GM19395 (cell line): ENCODE measurements at regions not wholly inside any gene's neighbourhood (a gene's known extent, or its start where the extent isn't known, plus 50 kb on each side); places are given as distances from the start of the nearest gene placed in this dataset.

ENCODE experiments used
- ATAC-seq: cut with Tn5 transposase; IDR thresholded peaks from one replicate; pipeline ENCODE4 v1.9.1; 2021; ENCODE audit warnings: mild to moderate bottlenecking, moderate library complexity; ENCODE audit not compliant: unreplicated experiment

DNA sequence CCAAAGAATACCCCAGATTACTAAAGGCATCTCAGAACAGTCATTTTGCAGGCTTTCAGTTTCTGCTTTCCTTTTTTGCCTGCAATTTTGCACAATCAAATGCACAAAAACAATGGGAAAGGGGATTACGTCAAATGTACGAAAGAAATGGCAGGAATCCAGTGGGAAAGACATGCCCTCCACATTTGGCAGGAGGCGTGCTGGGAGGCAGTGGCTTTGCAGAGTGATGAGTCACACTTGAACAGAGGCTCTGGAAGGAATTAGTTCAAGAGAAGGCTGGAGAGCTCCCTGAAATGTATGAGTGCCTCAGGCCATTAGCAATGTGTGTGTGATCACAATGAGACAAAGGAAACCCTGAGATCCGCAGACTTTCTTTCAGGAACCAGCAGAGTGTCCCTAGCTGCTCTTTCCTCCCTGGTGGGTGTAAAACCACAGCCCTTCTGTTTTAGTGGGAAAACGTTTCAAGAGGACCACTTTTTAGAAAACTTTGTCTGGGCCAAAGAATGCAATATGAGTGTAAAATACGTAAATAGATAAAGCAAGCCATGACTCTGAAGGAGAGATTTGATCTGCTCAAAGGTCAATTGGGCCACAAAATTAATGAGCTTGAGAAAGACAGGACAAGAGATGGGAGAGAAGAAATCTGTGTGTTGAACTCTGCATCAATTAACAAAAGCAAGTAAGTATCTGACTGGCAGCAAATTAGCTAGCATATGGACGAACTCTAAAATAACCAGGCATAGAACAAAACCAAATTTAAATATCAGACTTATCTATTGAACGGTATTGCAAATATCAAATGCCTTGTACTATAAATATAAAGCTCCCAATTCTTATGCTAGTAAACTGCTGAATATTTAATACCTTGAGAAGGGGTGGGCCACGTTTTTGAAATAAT is 155.4 kb upstream of the PDE3A start:
- no peak for ATAC-seq

DNA sequence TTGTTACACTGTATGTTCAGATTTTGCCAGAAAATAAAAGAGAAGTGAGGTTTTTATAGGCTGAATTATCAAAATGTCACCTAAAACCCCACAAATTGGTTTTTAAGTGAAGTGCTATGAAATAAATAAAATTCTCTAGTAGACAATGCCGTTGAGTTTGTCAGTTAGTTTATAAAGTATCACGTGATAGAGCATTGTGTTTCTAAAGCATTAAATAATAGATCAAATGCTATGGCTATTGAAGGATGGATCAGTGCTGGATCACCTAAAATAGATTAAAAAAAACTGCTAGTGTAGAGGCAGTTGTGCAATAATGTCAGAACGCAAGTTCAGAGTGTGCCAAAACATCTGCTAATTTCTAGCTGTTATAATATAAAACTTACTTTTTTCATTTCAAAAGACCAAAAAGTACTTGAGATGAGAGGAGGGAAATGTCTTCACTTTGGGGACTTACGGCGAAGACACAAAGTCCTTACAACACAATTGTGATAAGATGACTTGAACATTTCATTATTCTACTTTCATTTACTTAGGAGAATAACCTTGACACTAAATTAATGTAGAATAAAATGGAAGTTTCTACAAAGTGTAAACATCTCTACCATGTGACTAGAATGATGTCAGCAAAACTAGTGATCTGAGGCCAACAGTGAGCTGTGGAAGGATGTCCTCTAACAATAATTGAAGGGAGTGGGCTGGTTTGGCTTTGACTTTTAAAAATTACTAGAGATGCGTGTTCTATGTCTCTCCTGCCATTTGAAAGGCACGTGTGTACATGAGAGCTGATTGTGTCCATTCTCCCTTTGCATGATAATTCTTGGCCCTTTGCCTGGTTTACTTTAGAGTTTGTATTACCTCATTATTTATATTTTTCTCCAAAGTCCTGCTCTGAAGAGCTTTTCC is 154.4 kb upstream of the PDE3A start:
- no peak for ATAC-seq

DNA sequence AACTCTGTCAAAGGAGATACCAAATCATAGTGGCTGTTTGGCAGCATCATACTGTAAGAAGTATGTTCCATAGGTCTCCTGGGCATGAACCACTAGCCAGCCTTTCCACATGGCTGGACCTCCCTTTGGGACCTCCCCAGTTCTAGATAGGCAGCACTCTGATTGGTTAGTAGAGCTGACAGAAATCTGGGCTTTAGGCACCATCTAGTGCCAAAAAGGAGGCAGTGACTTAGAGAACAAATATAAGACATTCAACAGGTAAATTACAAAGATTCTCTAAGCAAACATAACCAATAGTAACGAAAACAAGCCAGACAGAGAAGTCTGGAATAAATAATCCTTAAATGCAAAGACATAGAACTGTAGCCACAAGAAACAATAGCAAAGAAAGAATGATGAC is 148.0 kb upstream of the PDE3A start:
- ATAC-seq: no peak

DNA sequence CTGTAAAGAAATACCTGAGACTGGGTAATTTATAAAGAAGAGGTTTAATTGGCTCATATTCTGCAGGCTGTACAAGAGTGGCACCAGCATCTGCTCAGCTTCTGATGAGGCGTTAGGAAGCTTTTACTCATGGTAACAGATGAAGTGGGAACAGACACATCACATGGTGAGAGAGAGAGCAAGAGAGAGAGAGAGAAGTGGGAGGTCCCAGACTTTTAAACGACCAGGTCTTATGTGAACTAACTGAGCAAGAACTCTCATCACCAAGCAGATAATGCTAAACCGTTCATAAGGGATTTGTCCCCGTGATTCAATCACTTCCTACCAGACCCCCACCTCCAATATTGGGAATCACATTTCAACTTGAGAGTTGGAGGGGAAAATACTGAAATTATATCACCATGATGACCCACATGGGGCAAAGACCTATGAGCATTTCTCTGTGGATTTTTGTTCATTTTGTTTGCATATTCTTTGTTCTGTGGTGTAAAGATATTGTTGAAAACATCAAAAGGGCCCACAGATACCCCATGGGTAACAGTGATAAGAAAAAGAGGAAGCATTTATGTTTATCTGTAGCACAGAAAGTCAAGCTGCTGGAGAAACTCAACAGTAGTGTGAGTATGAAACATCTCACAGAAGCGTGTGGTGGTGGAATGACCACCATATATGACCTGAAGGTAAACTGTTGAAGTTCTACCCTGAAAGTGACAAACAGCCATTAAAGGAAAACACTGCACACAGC is 135.2 kb upstream of the PDE3A start:
- ATAC-seq: no peak

DNA sequence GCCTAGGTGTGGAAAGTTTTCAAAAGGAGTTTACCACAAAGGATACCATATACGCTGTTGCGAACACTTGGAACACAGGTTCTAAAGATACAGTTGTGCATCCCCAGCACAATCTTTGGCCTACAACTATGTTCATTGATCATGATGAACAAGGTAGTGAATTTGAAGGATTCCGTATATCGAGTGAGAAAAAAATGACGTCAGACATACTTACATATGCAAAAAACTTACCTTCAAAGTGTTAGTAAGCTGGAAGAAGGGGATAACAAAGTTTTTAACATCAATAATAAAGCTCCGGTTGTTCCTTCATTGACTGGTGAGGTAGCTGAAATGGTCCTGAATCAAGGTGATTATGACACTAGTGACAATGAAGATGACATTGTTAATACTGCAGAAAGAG is 133.9 kb upstream of the PDE3A start:
- no peak for ATAC-seq

DNA sequence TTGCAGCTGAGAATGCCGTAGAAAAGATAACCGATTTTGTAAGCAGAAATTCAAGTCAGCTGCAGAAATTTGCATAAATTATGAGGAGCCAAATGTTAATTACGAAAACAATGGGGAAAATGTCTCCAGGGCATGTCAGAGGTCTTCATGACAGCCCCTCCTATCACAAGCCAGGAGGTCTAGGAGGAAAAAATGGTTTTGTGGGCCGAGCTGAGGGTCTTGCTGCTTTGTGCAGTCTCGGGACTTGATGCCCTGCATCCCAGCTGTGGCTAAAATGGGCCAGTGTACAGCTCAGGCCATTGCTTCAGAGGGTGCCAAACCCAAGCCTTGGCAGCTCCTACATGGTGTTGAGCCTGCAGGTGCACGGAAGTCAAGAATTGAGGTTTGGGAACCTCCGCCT is 131.2 kb upstream of the PDE3A start:
- ATAC-seq: no peak

DNA sequence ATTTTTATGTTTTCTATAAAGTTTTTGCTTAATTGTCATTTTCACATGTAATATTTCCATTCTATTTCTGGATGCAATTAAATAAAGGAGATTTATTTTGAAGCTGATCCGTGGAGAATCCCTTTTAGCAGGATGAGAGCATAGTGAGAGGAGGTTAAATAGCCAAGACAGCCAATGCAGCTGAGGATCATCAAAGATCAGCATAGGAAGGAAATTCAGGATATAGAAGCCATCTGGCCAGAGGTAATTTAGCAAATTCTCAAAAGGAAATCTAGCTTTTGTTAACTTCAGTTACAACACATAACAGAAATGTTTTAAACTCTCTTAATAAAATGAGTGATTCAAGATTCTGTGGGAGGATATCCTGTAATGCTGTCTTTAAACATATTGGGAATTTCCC is 122.8 kb upstream of the PDE3A start:
- no peak for ATAC-seq

DNA sequence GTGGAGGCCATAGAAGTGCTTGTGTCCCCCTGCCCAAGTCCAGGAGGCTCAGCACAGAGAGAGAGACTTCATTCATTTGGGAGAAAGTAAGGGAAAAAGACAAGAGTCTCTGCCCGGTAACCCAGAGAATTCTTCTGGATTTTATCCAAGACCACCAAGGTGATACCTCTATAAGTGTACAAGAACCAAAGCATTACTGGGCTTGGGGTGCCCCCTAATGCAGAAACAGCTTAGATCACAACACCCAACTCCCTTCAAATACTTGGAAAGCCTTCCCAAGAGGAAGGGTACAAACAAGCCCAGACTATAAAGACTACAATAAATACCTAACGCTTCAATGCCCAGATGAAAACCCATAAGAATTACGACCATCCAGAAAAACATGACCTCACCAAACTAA is 119.7 kb upstream of the PDE3A start:
- ATAC-seq: no peak

DNA sequence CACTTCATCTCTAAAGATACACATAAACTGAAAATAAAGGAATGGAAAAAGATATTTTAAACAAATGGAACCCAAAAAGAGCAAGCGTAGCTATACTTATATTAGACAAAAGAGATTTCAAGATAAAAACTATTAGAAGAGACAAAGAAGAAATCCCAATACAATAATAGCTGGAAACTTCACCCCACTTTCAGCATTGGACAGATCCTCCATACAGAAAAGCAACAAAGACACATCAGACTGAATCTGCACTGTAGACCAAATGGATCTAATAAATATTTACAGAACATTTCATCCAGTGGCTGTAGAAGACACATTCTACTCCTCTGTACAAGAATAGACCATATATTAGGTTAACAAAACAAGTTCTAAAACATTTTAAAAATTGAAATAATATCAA is 117.6 kb upstream of the PDE3A start:
- no peak for ATAC-seq

DNA sequence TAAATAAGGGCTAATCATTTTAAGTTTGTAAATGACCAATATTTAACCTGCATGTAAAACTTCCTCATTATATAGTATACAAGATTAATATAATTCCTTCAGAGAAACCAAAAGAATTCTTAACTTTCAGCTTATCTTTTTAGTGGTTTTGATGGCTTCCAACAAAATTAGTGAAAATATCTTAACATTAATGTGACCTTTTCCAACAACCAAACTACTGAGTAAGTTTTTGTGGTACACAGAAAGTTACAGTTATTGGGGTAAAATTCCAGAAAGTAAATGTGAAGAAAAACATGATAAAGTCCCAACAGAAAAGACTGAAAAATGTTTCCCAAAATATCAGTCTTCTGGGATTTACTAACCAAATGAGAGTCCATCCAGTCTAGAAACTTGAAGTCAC is 111.0 kb upstream of the PDE3A start:
- ATAC-seq: no peak

DNA sequence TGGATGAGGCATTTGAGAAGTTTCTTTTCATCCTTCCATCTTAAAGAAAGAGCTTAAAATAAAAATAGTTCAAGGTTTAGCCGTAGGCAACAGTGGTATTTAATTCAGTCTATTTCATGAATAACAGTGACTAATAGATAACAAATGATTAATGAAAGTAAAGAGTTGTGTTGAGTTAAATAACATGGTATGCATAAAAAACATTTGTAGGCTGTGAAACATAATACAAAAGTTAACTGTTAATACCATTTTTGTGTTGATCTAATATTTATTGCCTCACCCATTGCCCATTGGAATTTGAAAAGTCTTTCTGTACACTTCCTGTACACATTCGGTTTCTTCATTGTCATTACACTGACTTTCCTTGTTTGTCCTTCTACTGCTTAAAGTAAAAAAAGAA is 108.6 kb upstream of the PDE3A start:
- ATAC-seq: no peak

DNA sequence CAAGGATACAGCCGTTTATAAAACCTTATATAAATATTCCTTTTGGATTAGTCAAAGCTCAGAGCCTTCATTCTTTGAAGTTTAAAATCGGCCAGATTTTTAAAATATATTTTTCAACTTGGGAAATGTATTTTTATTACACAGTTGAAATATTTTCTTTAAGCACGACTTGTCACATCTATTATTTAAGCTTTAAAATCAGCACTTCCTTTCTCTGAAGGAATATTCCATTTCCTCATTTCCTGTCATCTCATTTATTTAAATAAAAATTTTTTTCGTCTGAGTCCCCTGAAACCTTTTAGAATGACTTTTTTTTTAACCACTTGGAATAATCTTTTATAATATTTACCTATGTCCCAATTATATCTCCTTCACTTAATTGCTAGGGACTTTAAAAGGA is 107.5 kb upstream of the PDE3A start:
- no peak for ATAC-seq

DNA sequence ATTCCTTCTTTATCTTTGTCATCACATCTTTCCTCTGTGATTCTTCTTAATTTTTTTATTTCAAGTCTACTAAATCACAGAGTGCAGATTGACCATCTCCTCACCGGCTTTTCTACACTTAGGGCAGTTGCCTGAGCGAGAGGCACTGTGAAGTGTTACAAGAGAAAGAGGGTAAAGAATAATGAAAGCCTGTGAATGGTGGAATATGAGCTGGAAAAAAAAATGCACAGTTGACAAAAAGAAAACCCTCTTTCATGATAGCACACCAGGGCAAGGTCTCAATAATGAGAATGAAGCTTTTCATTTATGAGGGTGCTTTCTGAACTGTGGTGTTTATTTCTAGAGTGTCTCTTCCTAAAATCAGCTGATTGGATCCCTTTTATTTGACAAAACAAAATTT is 106.2 kb upstream of the PDE3A start:
- ATAC-seq: no peak

DNA sequence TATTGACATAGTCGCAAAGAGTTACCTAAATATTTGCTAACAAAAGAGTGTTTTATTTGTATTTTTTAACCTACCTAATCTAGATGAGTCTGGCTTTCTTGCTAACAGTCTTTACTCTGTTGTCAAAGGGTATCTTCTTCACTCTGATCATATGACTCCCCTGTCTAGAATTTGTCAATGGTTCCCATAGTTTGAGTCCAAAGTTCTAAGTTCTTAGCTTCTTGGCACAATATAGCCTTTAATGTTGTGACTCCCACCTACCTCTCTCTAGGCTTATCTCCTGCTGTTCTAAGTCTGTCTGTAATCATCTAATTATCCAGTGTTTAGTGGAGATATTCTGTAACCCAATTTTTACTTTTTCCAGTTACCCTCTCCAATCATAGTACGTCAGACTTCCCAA is 104.3 kb upstream of the PDE3A start:
- ATAC-seq: no peak

DNA sequence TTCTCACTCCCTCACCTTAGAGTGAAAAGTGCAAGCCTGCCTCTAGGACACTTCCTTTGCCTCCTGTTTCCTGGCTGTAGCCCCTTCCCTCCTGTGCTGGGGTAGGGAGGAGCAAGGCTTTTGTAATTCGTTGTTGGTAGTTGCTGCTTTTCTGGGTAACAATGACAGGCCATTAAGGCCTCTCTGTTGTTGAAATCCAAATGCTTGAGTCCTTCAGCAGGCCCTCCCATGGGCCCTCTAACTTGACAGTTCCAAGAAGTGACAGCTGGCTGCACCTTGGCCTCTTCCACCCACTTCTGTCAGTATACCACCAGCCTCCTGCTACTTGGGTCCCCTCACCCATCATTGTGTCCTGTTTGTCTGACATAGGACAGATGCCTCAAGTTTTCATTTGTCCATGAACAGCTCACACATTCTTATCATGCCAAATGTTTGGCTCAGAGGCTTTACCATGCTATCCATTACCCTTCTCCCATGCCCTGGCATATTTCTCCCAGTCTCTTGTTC is 103.7 kb upstream of the PDE3A start:
- no peak for ATAC-seq

DNA sequence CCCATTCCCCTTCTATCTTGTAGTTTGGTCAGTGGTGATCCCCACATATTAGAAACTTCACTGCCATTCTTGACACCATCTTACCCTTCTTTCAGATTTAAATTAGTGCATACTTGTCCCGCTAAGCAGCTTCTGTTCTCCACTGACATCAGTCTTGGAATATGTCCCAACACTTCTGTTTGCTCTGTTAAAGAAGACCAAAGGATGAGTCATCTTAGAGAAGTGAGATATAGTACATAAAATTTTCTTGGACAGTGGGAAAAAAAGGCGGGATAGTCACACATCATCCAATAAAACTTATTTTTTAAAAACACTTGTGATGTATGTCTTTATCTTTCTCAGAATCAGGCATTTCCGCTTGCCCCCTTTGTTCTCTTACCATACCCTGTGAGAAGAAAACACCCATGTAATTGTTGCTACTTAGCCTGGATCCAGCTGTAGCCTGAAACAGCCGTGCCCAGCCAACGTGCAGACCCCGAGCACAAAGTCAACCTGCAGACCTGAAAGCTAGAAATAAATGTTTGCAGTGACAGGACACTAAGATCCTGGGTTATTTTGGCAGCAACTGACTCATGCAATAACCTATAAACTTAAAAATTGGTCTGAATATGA is 100.1 kb upstream of the PDE3A start:
- no peak for ATAC-seq

DNA sequence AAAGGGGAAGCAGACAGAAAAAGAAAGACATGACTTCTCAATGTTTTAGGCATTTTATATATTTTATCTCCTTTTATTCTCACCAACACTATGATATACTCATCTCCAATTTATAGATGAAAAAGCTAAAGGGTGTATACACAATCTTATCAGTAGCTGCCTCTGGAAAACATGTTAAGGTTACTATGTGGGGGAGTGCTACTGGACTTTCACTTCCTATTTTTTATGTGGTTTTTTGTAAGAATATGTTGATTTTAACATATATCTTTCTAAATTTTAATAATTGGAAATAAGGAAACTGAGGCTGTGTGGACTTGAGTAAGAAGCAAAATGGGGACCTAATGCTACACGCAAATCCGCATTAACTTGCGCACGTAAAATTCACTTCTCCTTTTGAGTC is 99.6 kb upstream of the PDE3A start:
- ATAC-seq: no peak

DNA sequence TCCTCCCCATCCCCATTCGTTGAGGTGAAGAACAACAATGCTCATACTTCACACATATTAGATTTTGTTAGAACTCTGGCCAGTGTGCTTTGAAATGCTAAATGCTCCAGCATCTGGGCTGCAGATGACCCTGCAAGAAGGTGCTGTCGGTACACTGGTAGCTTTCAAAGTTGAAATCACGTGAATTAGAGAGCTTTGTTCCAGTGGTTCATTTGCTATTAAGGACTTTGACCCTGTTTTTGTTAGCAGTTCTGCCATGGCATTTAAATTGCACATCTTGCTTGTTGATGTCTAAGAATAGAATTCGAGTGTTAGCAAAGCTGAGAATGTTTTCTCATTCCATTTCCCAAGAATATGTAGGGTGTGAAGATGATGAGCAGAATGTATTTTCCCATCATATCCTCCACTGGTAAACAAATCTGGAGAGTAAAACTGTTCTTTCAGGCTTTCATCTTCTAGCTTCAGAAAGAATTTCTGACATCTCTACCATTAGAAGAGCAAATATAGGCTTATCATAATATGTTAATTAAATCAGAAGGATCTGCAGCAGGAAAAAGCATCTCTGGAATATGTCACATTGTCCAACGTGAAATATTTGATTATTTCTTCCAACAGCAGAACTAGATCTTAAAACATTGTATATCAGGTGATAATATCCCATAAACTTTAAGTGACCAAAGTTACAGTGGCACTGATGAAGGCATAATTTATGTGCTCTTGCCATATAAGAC is 98.8 kb upstream of the PDE3A start:
- no peak for ATAC-seq

DNA sequence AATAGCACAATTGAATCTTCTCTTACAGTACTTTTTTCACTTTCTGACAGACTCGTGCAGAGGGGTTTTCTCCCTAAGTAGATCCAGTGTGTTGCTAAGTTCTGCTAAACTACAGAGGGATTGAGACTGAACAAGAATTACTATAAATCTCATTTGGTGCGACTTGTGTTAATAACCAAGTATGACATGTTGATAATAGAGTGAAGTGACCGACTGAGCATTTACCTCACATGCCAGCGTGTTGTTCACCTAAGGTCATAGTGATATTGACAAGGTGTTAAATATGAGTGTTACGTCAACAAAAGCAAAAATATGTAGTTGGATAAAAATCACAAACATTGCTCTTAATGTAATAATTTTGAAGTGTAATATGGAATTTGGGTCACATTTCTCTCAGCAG is 97.8 kb upstream of the PDE3A start:
- no peak for ATAC-seq

DNA sequence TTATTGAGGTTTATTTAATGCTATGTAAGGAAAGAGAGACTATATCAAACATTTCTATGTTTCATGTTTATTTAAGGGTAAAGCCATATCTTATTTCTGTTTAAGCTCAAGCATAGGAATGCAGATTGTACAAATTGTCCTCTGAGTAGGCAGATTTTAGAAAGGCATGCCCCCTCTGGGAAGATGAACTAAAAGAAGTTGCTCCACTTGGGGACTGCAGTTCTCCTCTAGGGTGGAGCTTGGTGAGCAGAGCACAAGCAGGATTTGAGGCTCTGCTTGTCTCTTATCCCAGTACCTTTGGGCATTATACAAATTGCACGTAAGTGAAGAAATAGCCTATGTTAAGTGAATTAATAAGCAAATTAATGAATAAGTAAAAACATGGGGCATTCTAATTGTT is 96.2 kb upstream of the PDE3A start:
- no peak for ATAC-seq
